B cell (primary cell): ENCODE measurements at regions not wholly inside any gene's neighbourhood (a gene's known extent, or its start where the extent isn't known, plus 50 kb on each side); places are given as distances from the start of the nearest gene placed in this dataset.

Experiments
- ATAC-seq: fragments of 200-7000 bp; cut with Tn5 transposase; one replicate; pipeline ENCODE4 v1.10.0; 2021; ENCODE audit warnings: low read depth, mild to moderate bottlenecking, moderate number of reproducible peaks, moderate library complexity
- CTCF ChIA-PET: fragments of 350-600 bp; sonication (Branson Sonifier 250); formaldehyde crosslinking; loops from one replicate; lab custom pipeline; 2021; ENCODE audit warnings: antibody characterized with exemption, inconsistent platforms; lab: Charles Lee
- POLR2A ChIA-PET: fragments of 350-600 bp; sonication (Branson Sonifier 250); formaldehyde crosslinking; loops from one replicate; lab custom pipeline; 2021; ENCODE audit warnings: antibody characterized with exemption; lab: Charles Lee
- DNase-seq: peaks from one replicate; pipeline ENCODE4 v3.0.0; 2013
- H2AFZ ChIP-seq: 2 replicates; pipeline ENCODE4 v1.6.1; 2012; ENCODE audit warnings: mild to moderate bottlenecking, low read depth, low read length; ENCODE audit not compliant: insufficient read depth, poor library complexity, severe bottlenecking
- H3K27ac ChIP-seq, 2 donors: 1 replicate in 1 of 2; 2 replicates in 1 of 2; pipeline ENCODE4 v1.5.1; 2012 to 2013; ENCODE audit warnings: low read length in 2 of 2, mild to moderate bottlenecking in 2 of 2, moderate library complexity in 1 of 2
- H3K27me3 ChIP-seq, 4 experiments: fragments of 200-600 bp in 1 of 4; sonication (generic) in 1 of 4; replicated peaks in 1 of 4; 1 replicate in 2 of 4; 2 replicates in 2 of 4; pipeline versions ENCODE4 v1.6.1 to v1.7.0; 2013 to 2016; ENCODE audit warnings: low read length in 3 of 4, mild to moderate bottlenecking in 2 of 4, mixed read lengths in 1 of 4, moderate library complexity in 1 of 4; ENCODE audit not compliant: insufficient read depth in 4 of 4, control insufficient read depth in 3 of 4; ENCODE audit errors: control extremely low read depth in 1 of 4
- H3K36me3 ChIP-seq, 2 experiments: replicated peaks in 1 of 2; 1 replicate in 1 of 2; 2 replicates in 1 of 2; pipeline versions ENCODE4 v1.6.1 to v1.7.1; 2013; ENCODE audit warnings: low read length in 1 of 2; ENCODE audit not compliant: insufficient read depth in 2 of 2, control insufficient read depth in 1 of 2; ENCODE audit errors: control extremely low read depth in 1 of 2, extremely low read depth in 1 of 2
- H3K4me1 ChIP-seq, 2 donors: fragments of 200-600 bp in 1 of 2; sonication (generic) in 1 of 2; 1 replicate in 1 of 2; 2 replicates in 1 of 2; pipeline versions ENCODE4 v1.5.1 to v1.6.1; 2013 to 2017; ENCODE audit warnings: low read length in 2 of 2; ENCODE audit not compliant: control insufficient read depth in 2 of 2, insufficient read depth in 2 of 2
- H3K4me2 ChIP-seq: replicated peaks from 2 replicates; pipeline ENCODE3; 2012; ENCODE audit warnings: mild to moderate bottlenecking, low read depth, low read length; ENCODE audit not compliant: poor library complexity, severe bottlenecking
- H3K4me3 ChIP-seq, 5 experiments: fragments of 200-600 bp in 1 of 5; sonication (generic) in 1 of 5; 1 replicate in 3 of 5; 2 replicates in 2 of 5; pipeline versions ENCODE4 v1.5.1 to v1.7.0; 2011 to 2016; ENCODE audit warnings: low read length in 4 of 5, mild to moderate bottlenecking in 4 of 5, low read depth in 2 of 5, control low read depth in 1 of 5, moderate library complexity in 1 of 5; ENCODE audit not compliant: insufficient read depth in 1 of 5; ENCODE audit errors: control extremely low read depth in 1 of 5, extremely low read depth in 1 of 5
- H3K79me2 ChIP-seq: fragments of 200-600 bp; sonication (generic); one replicate; pipeline ENCODE4 v1.6.0; 2016; ENCODE audit warnings: low read length; ENCODE audit not compliant: control insufficient read depth, insufficient read depth
- H3K9ac ChIP-seq: fragments of 200-600 bp; sonication (generic); 2 replicates; pipeline ENCODE4 v1.6.1; 2017; ENCODE audit warnings: mild to moderate bottlenecking, low read length, moderate library complexity
- H3K9me3 ChIP-seq, 3 donors: one replicate each; pipeline versions ENCODE4 v1.6.1 to v1.7.1; 2013; ENCODE audit warnings: low read length in 2 of 3; ENCODE audit not compliant: control insufficient read depth in 2 of 3, insufficient read depth in 1 of 3; ENCODE audit errors: control extremely low read depth in 1 of 3
- H4K20me1 ChIP-seq: 2 replicates; pipeline ENCODE4 v1.6.0; 2012; ENCODE audit warnings: mild to moderate bottlenecking, low read length; ENCODE audit not compliant: insufficient read depth, control insufficient read depth, poor library complexity, severe bottlenecking
- H3K27ac Mint-ChIP-seq: one replicate; pipeline ENCODE4 v1.8.0; 2021; ENCODE audit warnings: mixed read lengths
- H3K27me3 Mint-ChIP-seq: one replicate; pipeline ENCODE4 v1.8.0; 2021; ENCODE audit warnings: mixed read lengths
- H3K4me1 Mint-ChIP-seq: one replicate; pipeline ENCODE4 v1.8.0; 2021; ENCODE audit warnings: mixed read lengths
- H3K4me3 Mint-ChIP-seq: one replicate; pipeline ENCODE4 v1.8.0; 2021; ENCODE audit warnings: mixed read lengths
- H3K9me3 Mint-ChIP-seq: one replicate; pipeline ENCODE4 v1.8.0; 2022; ENCODE audit warnings: mixed read lengths; ENCODE audit not compliant: insufficient read depth
- EZH2 ChIP-seq: IDR thresholded peaks from 2 replicates; pipeline ENCODE4 v1.6.1; 2012; ENCODE audit warnings: borderline replicate concordance, low read depth, mild to moderate bottlenecking, moderate library complexity, low read length; ENCODE audit not compliant: insufficient read depth, poor library complexity, severe bottlenecking
- WGBS: methylation state at CpG from one replicate; pipeline ENCODE4 v1.1.5; 2013; ENCODE audit warnings: missing lambda C conversion rate; ENCODE audit not compliant: insufficient coverage; 5-methylcytosine and 5-hydroxymethylcytosine counted together
- intact Hi-C: fragments of 100-400 bp; cut with micrococcal nuclease; formaldehyde crosslinking; loops from one replicate; pipeline ENCODE4 v1.10.0; 2022
- TF ChIP-seq, protein P1 (sequence below): fragments of 200-600 bp; IDR thresholded peaks from one replicate; pipeline ENCODE4 v1.8.0; 2022; ENCODE audit warnings: antibody characterized with exemption, mild to moderate bottlenecking

- Mint-ChIP-seq H3K27me3 (peaks cover 4% of the 10 kb centered on the region), H3K9me3 (no peaks in the 10 kb centered on the region), H3K4me1 (peaks cover 1% of the 10 kb centered on the region), H3K4me3 (no peak overlapping the region), H3K27ac (no peak overlapping the region)
- Histone ChIP-seq H3K27me3 (no peaks in the 10 kb centered on the region), H3K9ac (no peak overlapping the region), H3K4me1 (no peaks in the 10 kb centered on the region), H3K79me2 (no peaks in the 10 kb centered on the region), H2AFZ (no peak overlapping the region), H3K36me3 (no peaks in the 10 kb centered on the region), H3K9me3 (no peaks in the 10 kb centered on the region), H4K20me1 (no peaks in the 10 kb centered on the region), H3K27ac (no peak overlapping the region), H3K4me3 (no peak overlapping the region), H3K4me2 (no peak overlapping the region)
- TF ChIP-seq, protein P1, sequence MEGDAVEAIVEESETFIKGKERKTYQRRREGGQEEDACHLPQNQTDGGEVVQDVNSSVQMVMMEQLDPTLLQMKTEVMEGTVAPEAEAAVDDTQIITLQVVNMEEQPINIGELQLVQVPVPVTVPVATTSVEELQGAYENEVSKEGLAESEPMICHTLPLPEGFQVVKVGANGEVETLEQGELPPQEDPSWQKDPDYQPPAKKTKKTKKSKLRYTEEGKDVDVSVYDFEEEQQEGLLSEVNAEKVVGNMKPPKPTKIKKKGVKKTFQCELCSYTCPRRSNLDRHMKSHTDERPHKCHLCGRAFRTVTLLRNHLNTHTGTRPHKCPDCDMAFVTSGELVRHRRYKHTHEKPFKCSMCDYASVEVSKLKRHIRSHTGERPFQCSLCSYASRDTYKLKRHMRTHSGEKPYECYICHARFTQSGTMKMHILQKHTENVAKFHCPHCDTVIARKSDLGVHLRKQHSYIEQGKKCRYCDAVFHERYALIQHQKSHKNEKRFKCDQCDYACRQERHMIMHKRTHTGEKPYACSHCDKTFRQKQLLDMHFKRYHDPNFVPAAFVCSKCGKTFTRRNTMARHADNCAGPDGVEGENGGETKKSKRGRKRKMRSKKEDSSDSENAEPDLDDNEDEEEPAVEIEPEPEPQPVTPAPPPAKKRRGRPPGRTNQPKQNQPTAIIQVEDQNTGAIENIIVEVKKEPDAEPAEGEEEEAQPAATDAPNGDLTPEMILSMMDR = no peak
- no peak for TF ChIP-seq EZH2
- no peak for DNase-seq
- ChIA-PET CTCF (no interaction called here), POLR2A (no interaction called here)
- intact Hi-C loops = no loop called here
- WGBS = no CpG with 5 or more reads among the region's 1 CpG
- no peak for ATAC-seq
Observed at GRCh38 chr14:51307551-51307950, 67.5 kb downstream of the TMX1 start.

GRCh38 chr14:51308866-51309265, 68.8 kb downstream of the TMX1 start:
- POLR2A ChIA-PET = no interaction called here
- no peak overlapping the region for H3K27ac ChIP-seq
- CTCF ChIA-PET = no interaction called here

More at GRCh38 chr14:51308866-51309265, 68.8 kb downstream of the TMX1 start:
- H3K9ac ChIP-seq = no peak overlapping the region
- Mint-ChIP-seq H3K4me3 (no peak overlapping the region), H3K4me1 (no peaks in the 10 kb centered on the region), H3K27ac (no peak overlapping the region), H3K27me3 (peaks cover 4% of the 10 kb centered on the region), H3K9me3 (no peaks in the 10 kb centered on the region)
- no peaks in the 10 kb centered on the region for H3K36me3 ChIP-seq
- no peaks in the 10 kb centered on the region for H4K20me1 ChIP-seq
- H3K9me3 ChIP-seq = no peaks in the 10 kb centered on the region
- TF ChIP-seq, protein P1 = no peak
- no peak for TF ChIP-seq EZH2
- H3K4me2 ChIP-seq = no peak overlapping the region
- intact Hi-C loops = no loop called here
- DNase-seq (no peak), ATAC-seq (no peak)
- no peaks in the 10 kb centered on the region for H3K27me3 ChIP-seq
- no peaks in the 10 kb centered on the region for H3K79me2 ChIP-seq
- H3K4me1 ChIP-seq = no peaks in the 10 kb centered on the region
- no peak overlapping the region for H2AFZ ChIP-seq
- H3K4me3 ChIP-seq = no peak overlapping the region
